Prostate gland (tissue), 2 donors: ENCODE measurements at regions not wholly inside any gene's neighbourhood (a gene's known extent, or its start where the extent isn't known, plus 50 kb on each side); places are given as distances from the start of the nearest gene placed in this dataset.

Experiments
- DNase-seq: peaks from one replicate; pipeline ENCODE4 v3.0.0-alpha.2; 2019; ENCODE audit warnings: low spot score
- H3K27ac ChIP-seq, 2 donors: fragments of 200-600 bp; sonication (generic); 2 replicates each; pipeline ENCODE4 v1.5.1; 2017 to 2019
- H3K27me3 ChIP-seq: fragments of 200-600 bp; sonication (generic); replicated peaks from 2 replicates; pipeline ENCODE4 v1.5.1; 2019; ENCODE audit not compliant: insufficient read depth
- H3K36me3 ChIP-seq, 2 donors: fragments of 200-600 bp; sonication (generic); 1 replicate in 1 of 2; 2 replicates in 1 of 2; pipeline versions ENCODE4 v1.5.1 to v1.8.1; 2017 to 2019
- H3K4me1 ChIP-seq: fragments of 200-600 bp; sonication (generic); replicated peaks from 2 replicates; pipeline ENCODE4 v1.5.1; 2019
- H3K4me3 ChIP-seq, 2 donors: fragments of 200-600 bp; sonication (generic); 2 replicates each; pipeline ENCODE4 v1.5.1; 2017 to 2019
- H3K9me3 ChIP-seq: fragments of 200-600 bp; sonication (generic); 2 replicates; pipeline ENCODE4 v1.5.1; 2017
- POLR2A ChIP-seq: fragments of 450-650 bp; IDR thresholded peaks from one replicate; pipeline ENCODE4 v1.6.1; 2016; ENCODE audit warnings: antibody characterized with exemption, mild to moderate bottlenecking
- POLR2AphosphoS5 ChIP-seq: sonication (generic); formaldehyde crosslinking; IDR thresholded peaks from one replicate; pipeline ENCODE4 v1.6.1; 2017; ENCODE audit warnings: antibody characterized with exemption
- WGBS: methylation state at CpG from one replicate; pipeline ENCODE4 v1.1.5; 2018; 5-methylcytosine and 5-hydroxymethylcytosine counted together
- intact Hi-C: fragments of 100-400 bp; cut with DNase I; formaldehyde crosslinking; loops from one replicate; pipeline ENCODE4 v1.14.2; 2022
- TF ChIP-seq, protein P1 (sequence below), 4 experiments: fragments of 200-600 bp in 2 of 4; fragments of 450-650 bp in 2 of 4; sonication (generic) in 2 of 4; IDR thresholded peaks; 1 replicate in 3 of 4; 2 replicates in 1 of 4; pipeline ENCODE4 v1.5.1; 2016 to 2019; ENCODE audit warnings: antibody characterized with exemption in 4 of 4, mild to moderate bottlenecking in 2 of 4, moderate library complexity in 2 of 4

DNA sequence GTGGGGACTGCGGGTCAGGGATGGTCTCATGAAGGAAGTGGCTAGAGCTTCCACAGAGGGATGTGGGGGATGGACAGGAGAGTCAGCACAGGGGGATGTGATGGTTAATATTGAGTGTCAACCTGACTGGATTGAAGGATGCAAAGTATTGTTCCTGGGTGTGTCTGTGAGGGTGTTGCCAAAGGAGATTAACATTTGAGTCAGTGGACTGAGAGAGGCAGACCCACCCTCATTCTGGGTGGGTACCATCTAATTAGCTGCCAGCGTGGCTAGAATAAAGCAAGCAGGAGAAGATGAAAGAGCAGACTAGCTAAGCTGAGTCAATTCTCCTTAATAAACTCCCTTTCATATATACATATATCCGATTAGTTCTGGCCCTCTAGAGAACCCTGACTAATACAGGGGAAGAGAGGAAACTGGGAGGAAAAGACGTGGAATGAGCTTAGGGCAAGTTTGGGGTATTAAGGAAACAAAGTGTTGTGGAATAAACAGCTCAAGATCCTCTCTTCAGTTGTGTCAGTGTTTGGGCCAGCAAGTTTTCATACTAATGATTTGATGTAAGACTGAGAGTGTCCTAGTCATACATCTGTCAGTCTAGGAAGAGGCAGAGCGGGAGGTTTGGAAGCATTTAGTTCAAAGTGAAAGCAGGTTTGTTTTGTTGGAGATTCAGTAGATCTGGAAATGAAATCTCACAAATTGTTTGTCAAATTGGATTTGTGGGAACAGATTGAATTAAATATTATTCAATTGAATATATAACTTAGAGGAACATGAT, 135.2 kb upstream of the NT5C1B start:
- no peak for DNase-seq
- Histone ChIP-seq H3K27ac (no peak overlapping the region), H3K4me3 (no peak overlapping the region), H3K4me1 (no peaks in the 10 kb centered on the region), H3K9me3 (no peaks in the 10 kb centered on the region), H3K27me3 (no peaks in the 10 kb centered on the region), H3K36me3 (no peaks in the 10 kb centered on the region)
- WGBS: 94% methylated on average over 5 of the region's 5 CpGs
- TF ChIP-seq POLR2A: no peak
- intact Hi-C loops: no loop called here

DNA sequence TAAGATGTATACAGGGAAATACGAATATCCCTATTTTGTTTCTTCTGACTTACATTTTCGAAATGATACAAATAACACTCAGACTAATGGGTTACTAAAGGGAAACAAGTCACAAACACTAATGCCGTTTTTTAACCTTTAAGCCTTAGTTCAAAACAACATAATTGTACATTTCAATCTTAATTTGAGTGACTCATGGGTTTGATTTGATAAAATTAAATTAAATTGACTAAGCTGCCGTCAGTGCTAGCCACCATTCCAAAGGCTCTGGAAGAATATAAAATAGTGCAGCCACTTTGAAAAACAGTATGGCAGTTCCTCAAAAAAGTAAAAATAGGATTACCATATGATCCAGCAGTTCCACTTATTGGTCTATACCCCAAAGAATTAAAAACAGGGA, 133.8 kb upstream of the NT5C1B start:
- Histone ChIP-seq H3K36me3 (no peaks in the 10 kb centered on the region), H3K4me3 (no peak overlapping the region), H3K27me3 (no peaks in the 10 kb centered on the region), H3K4me1 (no peaks in the 10 kb centered on the region), H3K27ac (no peak overlapping the region), H3K9me3 (no peaks in the 10 kb centered on the region)
- DNase-seq: no peak
- TF ChIP-seq, protein P1, sequence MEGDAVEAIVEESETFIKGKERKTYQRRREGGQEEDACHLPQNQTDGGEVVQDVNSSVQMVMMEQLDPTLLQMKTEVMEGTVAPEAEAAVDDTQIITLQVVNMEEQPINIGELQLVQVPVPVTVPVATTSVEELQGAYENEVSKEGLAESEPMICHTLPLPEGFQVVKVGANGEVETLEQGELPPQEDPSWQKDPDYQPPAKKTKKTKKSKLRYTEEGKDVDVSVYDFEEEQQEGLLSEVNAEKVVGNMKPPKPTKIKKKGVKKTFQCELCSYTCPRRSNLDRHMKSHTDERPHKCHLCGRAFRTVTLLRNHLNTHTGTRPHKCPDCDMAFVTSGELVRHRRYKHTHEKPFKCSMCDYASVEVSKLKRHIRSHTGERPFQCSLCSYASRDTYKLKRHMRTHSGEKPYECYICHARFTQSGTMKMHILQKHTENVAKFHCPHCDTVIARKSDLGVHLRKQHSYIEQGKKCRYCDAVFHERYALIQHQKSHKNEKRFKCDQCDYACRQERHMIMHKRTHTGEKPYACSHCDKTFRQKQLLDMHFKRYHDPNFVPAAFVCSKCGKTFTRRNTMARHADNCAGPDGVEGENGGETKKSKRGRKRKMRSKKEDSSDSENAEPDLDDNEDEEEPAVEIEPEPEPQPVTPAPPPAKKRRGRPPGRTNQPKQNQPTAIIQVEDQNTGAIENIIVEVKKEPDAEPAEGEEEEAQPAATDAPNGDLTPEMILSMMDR (IDR thresholded peaks at IDR 0.05): no peak
- TF ChIP-seq POLR2A (no peak), POLR2AphosphoS5 (no peak)
- intact Hi-C loops: no loop called here
- WGBS: 93% methylated on average over 4 of the region's 4 CpGs

DNA sequence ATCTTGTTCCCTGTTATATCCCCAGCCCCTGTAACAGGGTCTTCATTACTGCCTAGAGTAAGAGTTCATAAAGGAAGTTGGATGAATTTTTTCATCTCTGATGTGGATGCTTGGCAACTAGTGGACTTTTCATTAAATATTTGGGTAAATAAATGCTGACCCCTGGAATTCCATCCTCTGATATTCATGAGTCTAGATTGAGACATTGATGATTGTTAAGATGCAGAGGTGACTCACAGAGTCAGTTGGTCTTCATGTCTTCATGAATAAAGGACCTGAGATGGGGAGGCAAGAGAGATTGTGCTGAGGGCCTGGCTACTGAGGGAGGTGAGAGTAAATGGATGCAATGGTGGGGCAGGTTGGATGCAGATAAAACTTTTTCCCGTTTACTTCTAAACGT, 132.7 kb upstream of the NT5C1B start:
- H3K27me3 ChIP-seq: no peaks in the 10 kb centered on the region
- intact Hi-C loops: no loop called here
- H3K4me3 ChIP-seq: no peak overlapping the region
- WGBS: 98% methylated on average over 2 of the region's 2 CpGs
- no peak overlapping the region for H3K27ac ChIP-seq
- no peaks in the 10 kb centered on the region for H3K4me1 ChIP-seq
- DNase-seq: no peak
- no peaks in the 10 kb centered on the region for H3K9me3 ChIP-seq
- H3K36me3 ChIP-seq: no peaks in the 10 kb centered on the region
- TF ChIP-seq POLR2AphosphoS5 (no peak), POLR2A (no peak)
- TF ChIP-seq, protein P1 (IDR thresholded peaks at IDR 0.05): no peak

DNA sequence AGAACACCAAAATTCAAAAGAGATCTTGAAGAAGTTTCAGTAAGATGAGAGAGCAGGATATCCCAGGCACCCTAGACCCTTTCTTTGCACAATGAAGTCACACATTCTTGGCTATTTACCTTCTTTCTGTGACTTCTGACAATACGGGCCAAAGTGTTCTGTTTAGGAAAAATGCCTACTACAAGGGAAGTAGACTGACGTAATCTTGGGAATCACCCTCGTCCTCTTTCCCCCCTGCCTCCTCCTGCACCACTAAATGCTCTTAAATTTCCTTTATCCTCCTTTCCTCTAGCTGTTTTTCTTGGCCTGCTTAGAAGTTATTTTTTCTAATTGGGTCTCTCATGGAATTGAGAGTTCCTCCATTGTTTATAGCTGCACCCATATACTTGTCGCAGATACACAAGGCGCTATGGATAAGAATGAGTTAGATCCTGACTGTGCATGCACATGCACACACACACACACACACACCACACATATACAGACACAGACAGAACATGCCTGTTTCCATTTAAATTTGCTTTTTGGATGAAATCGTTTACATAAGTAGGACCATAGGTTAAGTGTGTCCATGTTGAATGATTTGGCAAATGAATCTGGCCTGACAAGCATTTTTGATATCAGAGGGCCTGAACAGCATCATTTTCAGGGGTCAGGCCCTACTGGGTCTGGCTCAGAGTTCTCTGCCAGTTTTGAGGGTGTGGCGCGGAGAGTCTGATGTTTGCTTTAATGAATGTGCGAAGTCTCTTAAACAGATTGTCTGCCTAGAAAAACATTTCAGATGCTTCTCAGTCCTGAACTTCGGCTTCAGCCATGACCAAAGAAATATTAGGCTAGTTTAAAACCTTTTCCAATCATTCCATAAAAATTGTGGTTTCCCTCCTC, 131.9 kb upstream of the NT5C1B start:
- Histone ChIP-seq H3K36me3 (no peaks in the 10 kb centered on the region), H3K9me3 (no peaks in the 10 kb centered on the region), H3K27ac (no peak overlapping the region), H3K4me3 (no peak overlapping the region), H3K27me3 (no peaks in the 10 kb centered on the region), H3K4me1 (no peaks in the 10 kb centered on the region)
- TF ChIP-seq POLR2AphosphoS5: no peak
- TF ChIP-seq, protein P1 (IDR thresholded peaks at IDR 0.05): no peak
- no peak for TF ChIP-seq POLR2A
- no peak for DNase-seq
- intact Hi-C loops: no loop called here
- WGBS: 77% methylated on average over 10 of the region's 10 CpGs

DNA sequence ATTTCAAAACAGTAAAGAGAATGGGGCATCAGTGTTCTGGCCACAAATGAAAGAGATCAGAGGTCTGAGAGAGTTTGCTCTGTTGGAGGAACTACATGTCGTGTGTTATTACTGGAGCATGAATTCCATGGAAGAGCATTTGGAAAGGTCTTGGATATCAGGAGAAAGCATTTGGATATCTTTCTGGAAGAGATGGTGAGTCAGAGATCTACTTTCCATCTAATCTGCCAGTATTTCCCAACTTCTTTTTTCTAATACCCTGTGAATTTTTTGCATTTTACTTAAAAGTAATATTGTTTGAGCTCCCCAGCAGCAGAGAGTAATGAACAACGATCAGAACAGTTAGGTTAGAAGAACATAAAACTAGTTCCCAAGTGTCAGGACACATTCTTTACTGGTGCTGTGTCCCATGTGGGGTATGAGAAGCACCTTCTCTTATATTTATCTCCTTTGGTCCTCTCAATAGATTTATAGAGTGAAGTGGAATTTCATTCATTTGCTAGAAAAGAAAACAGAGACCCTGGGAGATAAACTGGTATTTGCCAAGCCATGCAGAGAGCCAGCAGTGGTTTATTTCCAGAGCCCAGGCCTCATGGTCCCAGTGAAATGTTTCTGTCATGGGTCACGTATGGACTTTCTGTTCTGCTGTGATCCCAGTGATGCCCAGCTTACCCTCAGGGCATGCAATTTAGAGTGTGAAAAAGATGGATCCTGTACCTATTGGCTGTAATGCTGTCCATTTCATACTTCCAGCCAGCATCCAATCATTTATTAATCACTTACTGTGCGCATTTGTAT, 130.8 kb upstream of the NT5C1B start:
- 91% methylated on average over 4 of the region's 4 CpGs for WGBS
- no peaks in the 10 kb centered on the region for H3K36me3 ChIP-seq

More for the DNA sequence above, 130.8 kb upstream of the NT5C1B start:
- Histone ChIP-seq H3K4me1 (no peaks in the 10 kb centered on the region), H3K4me3 (no peak overlapping the region), H3K27ac (no peak overlapping the region), H3K27me3 (no peaks in the 10 kb centered on the region), H3K9me3 (no peaks in the 10 kb centered on the region)
- TF ChIP-seq, protein P1 (IDR thresholded peaks at IDR 0.05): no peak
- TF ChIP-seq POLR2AphosphoS5 (no peak), POLR2A (no peak)
- intact Hi-C loops: no loop called here
- DNase-seq: no peak
